AG09309 (cell line): ENCODE measurements at regions not wholly inside any gene's neighbourhood (a gene's known extent, or its start where the extent isn't known, plus 50 kb on each side); places are given as distances from the start of the nearest gene placed in this dataset.

Experiments used
- DNase-seq: peaks from one replicate; pipeline ENCODE4 v3.0.0-alpha.2; 2010; ENCODE audit warnings: low read depth
- H3K4me3 ChIP-seq: 2 replicates; pipeline ENCODE4 v1.5.1; 2011; ENCODE audit warnings: mild to moderate bottlenecking, low read depth, low read length, moderate library complexity; ENCODE audit not compliant: control insufficient read depth
- CTCF ChIP-seq: IDR thresholded peaks from 2 replicates; pipeline ENCODE4 v1.5.1; 2011; ENCODE audit warnings: mild to moderate bottlenecking, low read depth, low read length, inconsistent platforms; ENCODE audit not compliant: insufficient read depth, control insufficient read depth; ENCODE audit errors: missing control alignments

- H3K4me3 ChIP-seq, result no peak overlapping the region
- DNase-seq, result no peak
- no peak for TF ChIP-seq CTCF
Measured at GRCh38 chr10:106214243-106214642, 950.3 kb downstream of the SORCS1 start.

- H3K4me3 ChIP-seq, result no peak overlapping the region
- no peak for TF ChIP-seq CTCF
- DNase-seq, result no peak
Measured at GRCh38 chr10:106213493-106213892, 951.0 kb downstream of the SORCS1 start.

- H3K4me3 ChIP-seq, result no peak overlapping the region
- no peak for TF ChIP-seq CTCF
Measured at GRCh38 chr10:106198275-106198674, 966.2 kb downstream of the SORCS1 start.

GRCh38 chr10:106189292-106189691 is 975.2 kb downstream of the SORCS1 start:
- DNase-seq, result no peak
- no peak for TF ChIP-seq CTCF
- no peak overlapping the region for H3K4me3 ChIP-seq

More at GRCh38 chr10:106198275-106198674, 966.2 kb downstream of the SORCS1 start:
- no peak for DNase-seq

- no peak for DNase-seq
- H3K4me3 ChIP-seq, result no peak overlapping the region
- TF ChIP-seq CTCF, result no peak
Measured at GRCh38 chr10:106185951-106186350, 978.6 kb downstream of the SORCS1 start.

GRCh38 chr10:106183041-106183440 is 981.5 kb downstream of the SORCS1 start:
- no peak for TF ChIP-seq CTCF
- no peak for DNase-seq

DNA sequence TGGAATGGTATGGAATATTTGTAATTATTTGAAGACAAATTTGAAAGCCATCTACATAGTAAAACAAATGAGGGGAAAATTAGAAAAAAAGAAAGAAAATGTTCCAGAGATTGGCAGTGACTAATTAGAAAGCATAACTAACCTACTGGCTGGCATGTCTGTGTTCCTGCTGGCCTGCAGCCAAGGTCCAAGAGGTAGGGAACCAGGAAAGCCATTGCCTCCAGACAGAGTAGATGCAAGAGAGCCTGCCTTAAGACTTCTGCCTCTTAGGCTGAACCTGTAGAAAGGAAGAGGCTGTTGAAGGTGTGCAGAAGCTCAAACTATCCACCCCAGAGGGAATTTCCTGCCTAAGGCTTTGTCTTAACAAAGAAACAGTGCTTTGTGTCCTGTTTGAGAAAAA is 982.0 kb downstream of the SORCS1 start:
- DNase-seq, result no peak
- H3K4me3 ChIP-seq, result no peak overlapping the region
- no peak for TF ChIP-seq CTCF

More at GRCh38 chr10:106183041-106183440, 981.5 kb downstream of the SORCS1 start:
- no peak overlapping the region for H3K4me3 ChIP-seq
